ENCODE measurements at regions not wholly inside any gene's neighbourhood (a gene's known extent, or its start where the extent isn't known, plus 50 kb on each side); places are given as distances from the start of the nearest gene placed in this dataset.

- dilution Hi-C loops (cut with MboI; ENCODE audit: extremely low pct_ligation_motif_present, low sequenced_read_pairs), result no loop called here
- Histone ChIP-seq H3K4me3 (ENCODE audit: control insufficient read depth in 2 of 3, extremely low read depth in 1 of 3, insufficient read depth in 2 of 3, low read depth in 1 of 3, low read length in 3 of 3) (no peak overlapping the region), H3K9me1 (ENCODE audit: control insufficient read depth, extremely low read depth, insufficient read depth, low read length) (no peaks in the 10 kb centered on the region), H3K36me3 (ENCODE audit: control insufficient read depth in 2 of 2, extremely low read depth in 1 of 2, insufficient read depth in 2 of 2, low read length in 2 of 2) (no peaks in the 10 kb centered on the region), H2AFZ (ENCODE audit: control insufficient read depth, low read length) (no peak overlapping the region), H3K9me3 (ENCODE audit: control insufficient read depth, low read depth, low read length) (no peaks in the 10 kb centered on the region), H4K20me1 (ENCODE audit: control insufficient read depth, extremely low read depth, insufficient read depth, low read length) (no peaks in the 10 kb centered on the region), H3K4me2 (ENCODE audit: control insufficient read depth, extremely low read depth, insufficient read depth, low read depth, low read length) (no peak overlapping the region), H3K9ac (ENCODE audit: control insufficient read depth, extremely low read depth, insufficient read depth, low read length) (no peak overlapping the region), H3K27me3 (ENCODE audit: control insufficient read depth, extremely low read depth, insufficient read depth, low read length) (no peaks in the 10 kb centered on the region), H3K27ac (ENCODE audit: control insufficient read depth, insufficient read depth, low read length) (no peak overlapping the region), H3K4me1 (ENCODE audit: control insufficient read depth, extremely low read depth, insufficient read depth, low read length) (no peaks in the 10 kb centered on the region), H3K79me2 (ENCODE audit: control insufficient read depth, insufficient read depth, low read length) (no peaks in the 10 kb centered on the region)
- DNase-seq (ENCODE audit: low read depth, low spot score) (no peak), FAIRE-seq (no peak)
- TF ChIP-seq EZH2 (IDR thresholded peaks at IDR 0.05; ENCODE audit: low read length) (no peak), CTCF (optimal IDR thresholded peaks at IDR 0.05 in 1 of 3, IDR thresholded peaks at IDR 0.05 in 1 of 3, conservative IDR thresholded peaks at IDR 0.05 in 1 of 3; ENCODE audit: extremely low read depth in 1 of 3, insufficient read depth in 2 of 3, low read length in 3 of 3) (no peak)
These were observed 930.2 kb downstream of the C4orf33 start for GRCh38 chr4:130026185-130026584.

GRCh38 chr4:130027973-130028372 lies 932.0 kb downstream of the C4orf33 start:
- dilution Hi-C loops (cut with MboI; ENCODE audit: extremely low pct_ligation_motif_present, low sequenced_read_pairs), result no loop called here
- Histone ChIP-seq H2AFZ (ENCODE audit: control insufficient read depth, low read length) (no peak overlapping the region), H3K4me1 (ENCODE audit: control insufficient read depth, extremely low read depth, insufficient read depth, low read length) (no peaks in the 10 kb centered on the region), H4K20me1 (ENCODE audit: control insufficient read depth, extremely low read depth, insufficient read depth, low read length) (no peaks in the 10 kb centered on the region), H3K9ac (ENCODE audit: control insufficient read depth, extremely low read depth, insufficient read depth, low read length) (no peak overlapping the region), H3K4me3 (ENCODE audit: control insufficient read depth in 2 of 3, extremely low read depth in 1 of 3, insufficient read depth in 2 of 3, low read depth in 1 of 3, low read length in 3 of 3) (no peak overlapping the region), H3K27ac (ENCODE audit: control insufficient read depth, insufficient read depth, low read length) (no peak overlapping the region), H3K9me1 (ENCODE audit: control insufficient read depth, extremely low read depth, insufficient read depth, low read length) (no peaks in the 10 kb centered on the region), H3K36me3 (ENCODE audit: control insufficient read depth in 2 of 2, extremely low read depth in 1 of 2, insufficient read depth in 2 of 2, low read length in 2 of 2) (no peaks in the 10 kb centered on the region), H3K79me2 (ENCODE audit: control insufficient read depth, insufficient read depth, low read length) (no peaks in the 10 kb centered on the region), H3K27me3 (ENCODE audit: control insufficient read depth, extremely low read depth, insufficient read depth, low read length) (no peaks in the 10 kb centered on the region), H3K9me3 (ENCODE audit: control insufficient read depth, low read depth, low read length) (no peaks in the 10 kb centered on the region), H3K4me2 (ENCODE audit: control insufficient read depth, extremely low read depth, insufficient read depth, low read depth, low read length) (no peak overlapping the region)
- TF ChIP-seq EZH2 (IDR thresholded peaks at IDR 0.05; ENCODE audit: low read length), result no peak
- TF ChIP-seq CTCF (optimal IDR thresholded peaks at IDR 0.05 in 1 of 3, IDR thresholded peaks at IDR 0.05 in 1 of 3, conservative IDR thresholded peaks at IDR 0.05 in 1 of 3; ENCODE audit: extremely low read depth in 1 of 3, insufficient read depth in 2 of 3, low read length in 3 of 3), result no peak
- no peak for FAIRE-seq
- no peak for DNase-seq (ENCODE audit: low read depth, low spot score)
